ENCODE measurements at regions not wholly inside any gene's neighbourhood (a gene's known extent, or its start where the extent isn't known, plus 50 kb on each side); places are given as distances from the start of the nearest gene placed in this dataset.

DNA sequence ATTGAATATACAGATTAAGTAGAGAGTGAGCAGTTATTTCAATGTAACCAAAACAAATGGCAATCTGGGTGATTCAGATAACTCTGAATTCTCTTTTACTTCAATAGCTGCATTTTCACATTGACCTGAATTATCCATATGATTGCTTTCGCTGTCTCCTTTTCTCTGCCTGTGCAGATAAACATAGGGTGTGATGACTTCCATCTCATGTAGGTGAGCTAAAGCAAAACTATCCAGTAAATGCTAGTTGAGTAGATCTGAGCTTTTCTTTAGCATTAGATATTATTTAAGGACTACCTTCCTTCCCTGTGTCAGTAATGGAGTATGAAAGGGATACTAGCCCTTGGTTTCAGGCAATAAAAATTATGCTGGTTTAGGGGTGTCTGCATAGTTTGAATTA lies 288.6 kb downstream of the OXSM start:
- no peak for TF ChIP-seq CTCF (IDR thresholded peaks at IDR 0.05; ENCODE audit: insufficient read depth, low read depth, low read length)
- no peak for TF ChIP-seq EZH2 (IDR thresholded peaks at IDR 0.05; ENCODE audit: insufficient read depth, low read length)

Data from astrocyte (in vitro differentiated cells and primary cell).